A673 (cell line): ENCODE measurements at regions not wholly inside any gene's neighbourhood (a gene's known extent, or its start where the extent isn't known, plus 50 kb on each side); places are given as distances from the start of the nearest gene placed in this dataset.

ENCODE experiments used
- EZH2 ChIP-seq: fragments of 200-600 bp; sonication (generic); IDR thresholded peaks from 2 replicates; pipeline ENCODE4 v1.6.1; 2017; ENCODE audit warnings: borderline replicate concordance, low read depth, mild to moderate bottlenecking, mixed read lengths, antibody characterized with exemption, low read length; ENCODE audit not compliant: poor library complexity, severe bottlenecking
- TF ChIP-seq, protein P1 (sequence below): fragments of 300-800, 200-600 bp; sonication (generic); conservative IDR thresholded peaks from 2 replicates; pipeline ENCODE4 v1.5.1; 2017; ENCODE audit warnings: low read depth, mild to moderate bottlenecking, antibody characterized with exemption, low read length, moderate library complexity, mixed read lengths

DNA sequence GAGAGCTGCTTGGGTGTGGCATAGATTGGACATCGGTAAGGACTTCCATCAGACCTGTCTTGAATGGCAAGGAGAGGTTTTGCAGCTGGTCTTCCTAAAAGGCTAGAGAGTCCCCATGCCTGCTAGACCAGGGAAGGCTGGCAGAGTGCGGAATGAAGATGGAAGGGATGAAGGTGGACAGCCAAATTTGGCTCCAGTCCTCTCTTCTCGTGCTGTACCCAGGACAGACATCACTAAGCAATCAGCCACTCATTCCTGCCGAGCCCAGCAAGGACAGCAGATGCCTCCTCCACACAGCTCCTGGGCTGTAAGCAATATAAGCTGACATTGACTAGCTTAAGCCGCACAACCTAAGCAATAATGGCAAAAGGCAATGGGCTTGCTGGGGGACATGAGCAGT is 112.0 kb downstream of the OLFM1 start:
- TF ChIP-seq, protein P1, sequence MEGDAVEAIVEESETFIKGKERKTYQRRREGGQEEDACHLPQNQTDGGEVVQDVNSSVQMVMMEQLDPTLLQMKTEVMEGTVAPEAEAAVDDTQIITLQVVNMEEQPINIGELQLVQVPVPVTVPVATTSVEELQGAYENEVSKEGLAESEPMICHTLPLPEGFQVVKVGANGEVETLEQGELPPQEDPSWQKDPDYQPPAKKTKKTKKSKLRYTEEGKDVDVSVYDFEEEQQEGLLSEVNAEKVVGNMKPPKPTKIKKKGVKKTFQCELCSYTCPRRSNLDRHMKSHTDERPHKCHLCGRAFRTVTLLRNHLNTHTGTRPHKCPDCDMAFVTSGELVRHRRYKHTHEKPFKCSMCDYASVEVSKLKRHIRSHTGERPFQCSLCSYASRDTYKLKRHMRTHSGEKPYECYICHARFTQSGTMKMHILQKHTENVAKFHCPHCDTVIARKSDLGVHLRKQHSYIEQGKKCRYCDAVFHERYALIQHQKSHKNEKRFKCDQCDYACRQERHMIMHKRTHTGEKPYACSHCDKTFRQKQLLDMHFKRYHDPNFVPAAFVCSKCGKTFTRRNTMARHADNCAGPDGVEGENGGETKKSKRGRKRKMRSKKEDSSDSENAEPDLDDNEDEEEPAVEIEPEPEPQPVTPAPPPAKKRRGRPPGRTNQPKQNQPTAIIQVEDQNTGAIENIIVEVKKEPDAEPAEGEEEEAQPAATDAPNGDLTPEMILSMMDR = no peak
- TF ChIP-seq EZH2 = no peak
